Peyer's patch (tissue), 4 donors: ENCODE measurements at regions not wholly inside any gene's neighbourhood (a gene's known extent, or its start where the extent isn't known, plus 50 kb on each side); places are given as distances from the start of the nearest gene placed in this dataset.

Experiments
- DNase-seq, 3 donors: peaks; one replicate each; pipeline ENCODE4 v3.0.0-alpha.2; 2017 to 2019
- H3K27ac ChIP-seq, 4 donors: fragments of 200-600 bp; sonication (generic); one replicate each; pipeline ENCODE4 v1.5.1; 2016 to 2019
- H3K27me3 ChIP-seq, 2 donors: fragments of 200-600 bp; sonication (generic); one replicate each; pipeline ENCODE4 v1.5.1; 2019
- H3K36me3 ChIP-seq, 3 donors: fragments of 200-600 bp; sonication (generic); one replicate each; pipeline ENCODE4 v1.5.1; 2016 to 2019
- H3K4me1 ChIP-seq, 4 donors: fragments of 200-600 bp; sonication (generic); one replicate each; pipeline ENCODE4 v1.5.1; 2016 to 2019
- H3K4me3 ChIP-seq, 4 donors: fragments of 200-600 bp; sonication (generic); 1 replicate in 3 of 4; 2 replicates in 1 of 4; pipeline ENCODE4 v1.5.1; 2016 to 2019; ENCODE audit warnings: mild to moderate bottlenecking in 1 of 4
- H3K9me3 ChIP-seq, 4 donors: fragments of 200-600 bp; sonication (generic); one replicate each; pipeline ENCODE4 v1.5.1; 2016 to 2019; ENCODE audit warnings: mild to moderate bottlenecking in 1 of 4
- POLR2A ChIP-seq, 2 donors: fragments of 450-650 bp; IDR thresholded peaks; one replicate each; pipeline ENCODE4 v1.5.1; 2017; ENCODE audit warnings: antibody characterized with exemption in 2 of 2, mild to moderate bottlenecking in 2 of 2, moderate library complexity in 2 of 2
- TF ChIP-seq, protein P1 (sequence below), 6 experiments: fragments of 450-650 bp in 4 of 6; fragments of 200-600 bp in 2 of 6; sonication (generic) in 1 of 6; IDR thresholded peaks; one replicate each; pipeline ENCODE4 v1.5.1; 2017 to 2019; ENCODE audit warnings: antibody characterized with exemption in 6 of 6, mild to moderate bottlenecking in 3 of 6, moderate library complexity in 1 of 6

GRCh38 chr6:4348462-4349112 lies 213.2 kb upstream of the ECI2 start:
- peaks cover 0 to 4% (median 0%) of the 10 kb centered on the region in 4 donors for H3K4me1 ChIP-seq
- no peak overlapping the region for H3K4me3 ChIP-seq
- H3K36me3 ChIP-seq = no peaks in the 10 kb centered on the region
- no peaks in the 10 kb centered on the region for H3K27me3 ChIP-seq
- TF ChIP-seq, protein P1, sequence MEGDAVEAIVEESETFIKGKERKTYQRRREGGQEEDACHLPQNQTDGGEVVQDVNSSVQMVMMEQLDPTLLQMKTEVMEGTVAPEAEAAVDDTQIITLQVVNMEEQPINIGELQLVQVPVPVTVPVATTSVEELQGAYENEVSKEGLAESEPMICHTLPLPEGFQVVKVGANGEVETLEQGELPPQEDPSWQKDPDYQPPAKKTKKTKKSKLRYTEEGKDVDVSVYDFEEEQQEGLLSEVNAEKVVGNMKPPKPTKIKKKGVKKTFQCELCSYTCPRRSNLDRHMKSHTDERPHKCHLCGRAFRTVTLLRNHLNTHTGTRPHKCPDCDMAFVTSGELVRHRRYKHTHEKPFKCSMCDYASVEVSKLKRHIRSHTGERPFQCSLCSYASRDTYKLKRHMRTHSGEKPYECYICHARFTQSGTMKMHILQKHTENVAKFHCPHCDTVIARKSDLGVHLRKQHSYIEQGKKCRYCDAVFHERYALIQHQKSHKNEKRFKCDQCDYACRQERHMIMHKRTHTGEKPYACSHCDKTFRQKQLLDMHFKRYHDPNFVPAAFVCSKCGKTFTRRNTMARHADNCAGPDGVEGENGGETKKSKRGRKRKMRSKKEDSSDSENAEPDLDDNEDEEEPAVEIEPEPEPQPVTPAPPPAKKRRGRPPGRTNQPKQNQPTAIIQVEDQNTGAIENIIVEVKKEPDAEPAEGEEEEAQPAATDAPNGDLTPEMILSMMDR (IDR thresholded peaks at IDR 0.05) = no peak
- no peak for TF ChIP-seq POLR2A (IDR thresholded peaks at IDR 0.05)
- no peaks in the 10 kb centered on the region for H3K9me3 ChIP-seq
- DNase-seq = no peak
- H3K27ac ChIP-seq = peak overlapping the region in 1 of 4 donors; percentile 46

GRCh38 chr6:4347877-4348276 lies 212.5 kb upstream of the ECI2 start:
- no peaks in the 10 kb centered on the region for H3K9me3 ChIP-seq
- DNase-seq = no peak
- H3K27me3 ChIP-seq = no peaks in the 10 kb centered on the region
- no peak overlapping the region for H3K27ac ChIP-seq
- no peaks in the 10 kb centered on the region for H3K36me3 ChIP-seq
- TF ChIP-seq, protein P1 (IDR thresholded peaks at IDR 0.05) = no peak
- no peak for TF ChIP-seq POLR2A (IDR thresholded peaks at IDR 0.05)
- peaks cover 0 to 4% (median 0%) of the 10 kb centered on the region in 4 donors for H3K4me1 ChIP-seq
- H3K4me3 ChIP-seq = no peak overlapping the region

DNA sequence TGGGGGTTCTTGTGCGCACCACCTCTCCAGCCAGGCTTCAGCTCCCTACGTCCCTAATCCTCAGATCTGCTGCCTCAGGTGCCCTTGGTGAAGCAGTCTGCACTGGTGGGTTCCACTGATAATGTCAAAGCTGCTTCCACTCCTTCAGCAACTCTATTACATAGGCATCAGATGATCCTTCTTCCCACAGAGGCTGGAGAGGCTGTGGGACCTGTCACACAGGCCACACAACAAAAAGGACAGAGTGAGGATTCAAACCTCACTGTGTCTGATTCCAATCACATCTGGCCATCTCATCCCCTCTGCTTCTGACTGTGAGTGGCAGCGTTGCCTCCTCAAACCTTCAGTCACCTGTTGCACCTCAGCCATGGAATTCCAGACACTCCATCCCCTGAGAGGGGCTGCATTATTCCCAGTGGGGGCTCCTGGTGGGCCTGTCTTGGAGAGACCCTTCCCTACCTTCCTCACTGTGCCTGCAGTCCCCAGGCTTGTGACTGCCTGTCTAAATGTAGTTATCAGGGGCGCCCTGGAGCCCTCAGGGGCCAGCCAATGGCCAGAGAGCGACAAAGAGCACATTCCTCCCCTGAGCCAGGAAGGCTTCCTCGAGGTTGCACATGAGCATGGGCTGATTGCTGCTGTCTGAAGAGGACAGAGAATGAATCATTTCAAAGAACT lies 211.4 kb upstream of the ECI2 start:
- no peak for DNase-seq
- peaks cover 0 to 4% (median 0%) of the 10 kb centered on the region in 4 donors for H3K4me1 ChIP-seq
- H3K4me3 ChIP-seq = no peak overlapping the region
- H3K9me3 ChIP-seq = no peaks in the 10 kb centered on the region
- TF ChIP-seq, protein P1 (IDR thresholded peaks at IDR 0.05) = no peak
- no peak for TF ChIP-seq POLR2A (IDR thresholded peaks at IDR 0.05)
- H3K36me3 ChIP-seq = no peaks in the 10 kb centered on the region
- H3K27me3 ChIP-seq = no peaks in the 10 kb centered on the region
- H3K27ac ChIP-seq = no peak overlapping the region

- no peaks in the 10 kb centered on the region for H3K36me3 ChIP-seq
Measured at GRCh38 chr6:4345543-4345942, 210.2 kb upstream of the ECI2 start.

DNA sequence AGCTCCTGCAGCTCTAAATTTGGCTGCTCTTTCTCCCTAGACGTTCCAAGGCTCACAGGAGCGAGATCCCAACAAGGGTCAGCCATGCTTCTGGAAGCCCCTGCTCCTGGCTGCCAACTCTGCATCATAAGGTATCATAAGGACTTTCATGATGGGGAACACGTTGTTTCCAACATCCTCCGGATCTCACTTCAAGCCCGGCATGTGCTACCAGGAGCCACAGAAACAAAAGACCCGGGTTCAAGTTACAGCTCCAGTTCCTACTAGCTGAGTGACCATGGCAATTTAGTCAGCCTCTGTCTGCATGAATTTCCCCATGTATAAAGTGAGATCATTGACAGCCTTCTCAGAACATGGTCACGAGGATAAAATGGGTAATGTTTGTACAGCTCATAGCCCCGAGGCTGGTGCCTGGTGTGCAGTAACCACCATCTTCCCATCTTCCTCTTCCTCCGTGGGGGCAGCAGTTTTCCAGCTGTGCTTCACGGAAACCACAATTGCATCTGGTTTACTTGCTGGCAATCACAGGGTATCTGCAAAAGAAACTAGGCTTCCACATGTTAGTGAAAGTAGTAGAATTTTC lies 209.0 kb upstream of the ECI2 start:
- no peak for DNase-seq
- Histone ChIP-seq H3K36me3 (no peaks in the 10 kb centered on the region), H3K27me3 (no peaks in the 10 kb centered on the region), H3K4me3 (no peak overlapping the region), H3K27ac (no peak overlapping the region), H3K4me1 (no peaks in the 10 kb centered on the region), H3K9me3 (no peaks in the 10 kb centered on the region)
- TF ChIP-seq, protein P1 (IDR thresholded peaks at IDR 0.05) = no peak
- no peak for TF ChIP-seq POLR2A (IDR thresholded peaks at IDR 0.05)

More at GRCh38 chr6:4345543-4345942, 210.2 kb upstream of the ECI2 start:
- Histone ChIP-seq H3K27me3 (no peaks in the 10 kb centered on the region), H3K4me1 (peaks cover 0 to 3% (median 0%) of the 10 kb centered on the region in 4 donors), H3K9me3 (no peaks in the 10 kb centered on the region), H3K4me3 (no peak overlapping the region), H3K27ac (no peak overlapping the region)
- TF ChIP-seq POLR2A (IDR thresholded peaks at IDR 0.05) = no peak
- TF ChIP-seq, protein P1 (IDR thresholded peaks at IDR 0.05) = no peak
- no peak for DNase-seq
